ENCODE measurements at regions not wholly inside any gene's neighbourhood (a gene's known extent, or its start where the extent isn't known, plus 50 kb on each side); places are given as distances from the start of the nearest gene placed in this dataset.

DNA sequence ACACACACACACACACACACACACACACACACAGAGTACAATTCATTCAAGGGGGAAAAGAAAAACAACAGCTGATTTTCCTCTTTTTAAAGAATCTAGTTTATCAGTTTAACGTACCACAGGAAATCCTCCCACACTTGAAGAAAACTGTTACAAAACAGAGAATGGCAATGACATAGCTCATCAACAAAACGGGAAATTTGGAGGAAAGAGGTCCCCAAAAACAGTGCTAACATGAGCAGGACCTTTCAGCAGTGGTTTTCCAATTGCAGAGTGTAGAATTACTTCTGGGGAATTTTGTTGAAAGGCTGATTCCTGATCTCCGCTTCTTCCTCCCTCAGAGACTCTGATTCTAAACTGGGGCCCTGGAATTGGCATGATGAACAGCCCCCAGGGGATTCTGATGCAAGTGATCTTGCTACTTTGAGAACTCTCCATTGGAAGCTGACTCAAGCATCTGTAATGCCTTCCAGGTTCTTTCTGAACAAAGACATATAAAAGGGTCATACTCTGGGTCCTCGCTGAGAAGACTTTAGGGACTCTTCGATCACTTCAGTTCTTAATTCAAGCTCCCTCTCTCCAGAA is 442.6 kb upstream of the PROK2 start:
- Histone ChIP-seq H2BK15ac (ENCODE audit: low read depth, low read length) (no peak overlapping the region), H3K4ac (ENCODE audit: low read depth, low read length) (no peak overlapping the region), H2AFZ (ENCODE audit: low read length) (no peak overlapping the region), H4K20me1 (ENCODE audit: control insufficient read depth, insufficient read depth, insufficient read length) (no peaks in the 10 kb centered on the region), H3T11ph (ENCODE audit: low read length) (no peak overlapping the region), H2AK5ac (ENCODE audit: insufficient read length, low read length) (no peak overlapping the region), H2BK12ac (ENCODE audit: insufficient read length, low read depth, low read length) (no peak overlapping the region), H3K27ac (ENCODE audit: insufficient read length, low read depth, low read length) (no peak overlapping the region), H3K4me1 (ENCODE audit: insufficient read depth, low read length) (no peaks in the 10 kb centered on the region), H3K4me2 (ENCODE audit: insufficient read depth, insufficient read length, low read length) (no peak overlapping the region), H2BK120ac (ENCODE audit: low read depth, low read length, poor library complexity, severe bottlenecking) (no peak overlapping the region), H3K9me3 (ENCODE audit: control insufficient read depth, low read depth, low read length) (peaks cover 16% of the 10 kb centered on the region), H2BK20ac (ENCODE audit: low read depth, low read length, poor library complexity, severe bottlenecking) (no peak overlapping the region), H3K14ac (ENCODE audit: insufficient read depth, low read length) (no peak overlapping the region), H3K18ac (ENCODE audit: insufficient read length, low read depth, low read length) (no peak overlapping the region), H3K9ac (ENCODE audit: extremely low read depth, insufficient read length, low read length) (no peak overlapping the region), H3K79me1 (ENCODE audit: insufficient read depth, low read depth, low read length, poor library complexity, severe bottlenecking) (no peaks in the 10 kb centered on the region), H3K23ac (ENCODE audit: insufficient read length, low read depth, low read length) (no peak overlapping the region), H3K27me3 (ENCODE audit: insufficient read depth, low read length) (no peaks in the 10 kb centered on the region), H3K56ac (ENCODE audit: insufficient read length, low read depth, low read length) (no peak overlapping the region), H3K79me2 (ENCODE audit: insufficient read depth, low read length) (no peaks in the 10 kb centered on the region), H4K91ac (ENCODE audit: insufficient read length, low read depth, low read length) (no peak overlapping the region), H4K8ac (replicated peaks; ENCODE audit: insufficient read length, low read depth, low read length) (no peak overlapping the region), H2BK5ac (ENCODE audit: insufficient read length, low read length) (no peak overlapping the region), H4K5ac (ENCODE audit: insufficient read length, low read depth, low read length) (no peak overlapping the region), H3K23me2 (ENCODE audit: insufficient read length, low read depth, low read length, poor library complexity, severe bottlenecking) (no peaks in the 10 kb centered on the region)
- peaks cover 28 to 32% of the 10 kb centered on the region in 2 experiments for H3K9me3 Mint-ChIP-seq
- H3K36me3 Mint-ChIP-seq (ENCODE audit: insufficient read depth in 1 of 3, low read depth in 3 of 3): peaks cover 5 to 27% (median 17%) of the 10 kb centered on the region in 3 experiments; a peak in 6 of 7 replicates
- peaks cover under 1% of the 10 kb centered on the region in 2 experiments; a peak in 3 of 4 replicates for H3K4me1 Mint-ChIP-seq
- TF ChIP-seq, protein P1, sequence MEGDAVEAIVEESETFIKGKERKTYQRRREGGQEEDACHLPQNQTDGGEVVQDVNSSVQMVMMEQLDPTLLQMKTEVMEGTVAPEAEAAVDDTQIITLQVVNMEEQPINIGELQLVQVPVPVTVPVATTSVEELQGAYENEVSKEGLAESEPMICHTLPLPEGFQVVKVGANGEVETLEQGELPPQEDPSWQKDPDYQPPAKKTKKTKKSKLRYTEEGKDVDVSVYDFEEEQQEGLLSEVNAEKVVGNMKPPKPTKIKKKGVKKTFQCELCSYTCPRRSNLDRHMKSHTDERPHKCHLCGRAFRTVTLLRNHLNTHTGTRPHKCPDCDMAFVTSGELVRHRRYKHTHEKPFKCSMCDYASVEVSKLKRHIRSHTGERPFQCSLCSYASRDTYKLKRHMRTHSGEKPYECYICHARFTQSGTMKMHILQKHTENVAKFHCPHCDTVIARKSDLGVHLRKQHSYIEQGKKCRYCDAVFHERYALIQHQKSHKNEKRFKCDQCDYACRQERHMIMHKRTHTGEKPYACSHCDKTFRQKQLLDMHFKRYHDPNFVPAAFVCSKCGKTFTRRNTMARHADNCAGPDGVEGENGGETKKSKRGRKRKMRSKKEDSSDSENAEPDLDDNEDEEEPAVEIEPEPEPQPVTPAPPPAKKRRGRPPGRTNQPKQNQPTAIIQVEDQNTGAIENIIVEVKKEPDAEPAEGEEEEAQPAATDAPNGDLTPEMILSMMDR (conservative IDR thresholded peaks at IDR 0.05): no peak
- DNase-seq: no peak
- WGBS (ENCODE audit: extremely low coverage, insufficient read length, low lambda C conversion rate): no CpG with 5 or more reads among the region's 5 CpGs
- peaks cover 8% of the 10 kb centered on the region for H3K27me3 Mint-ChIP-seq (ENCODE audit: low read depth)
- no peak overlapping the region for H3K27ac Mint-ChIP-seq
- H3K4me3 Mint-ChIP-seq: no peak overlapping the region

Data from H9 (cell line).